ENCODE measurements at regions not wholly inside any gene's neighbourhood (a gene's known extent, or its start where the extent isn't known, plus 50 kb on each side); places are given as distances from the start of the nearest gene placed in this dataset.

GRCh38 chr16:86987746-86988670 lies 329.2 kb downstream of the C16orf95 start:
- Mint-ChIP-seq H3K9me3 (ENCODE audit: low read depth) (peaks cover 2% of the 10 kb centered on the region), H3K4me1 (ENCODE audit: low read depth) (peaks cover 14% of the 10 kb centered on the region), H3K27ac (ENCODE audit: unreplicated experiment) (no peak overlapping the region), H3K36me3 (ENCODE audit: low read depth) (no peaks in the 10 kb centered on the region), H3K4me3 (ENCODE audit: unreplicated experiment) (no peak overlapping the region), H3K27me3 (ENCODE audit: low read depth) (no peaks in the 10 kb centered on the region)
- DNase-seq (ENCODE audit: low spot score): peak; percentile 75
- TF ChIP-seq CTCF (IDR thresholded peaks at IDR 0.05): no peak

- no peak overlapping the region for H3K4me3 Mint-ChIP-seq (ENCODE audit: unreplicated experiment)
- H3K36me3 Mint-ChIP-seq (ENCODE audit: low read depth): no peaks in the 10 kb centered on the region
- TF ChIP-seq CTCF (IDR thresholded peaks at IDR 0.05): no peak
- H3K4me1 Mint-ChIP-seq (ENCODE audit: low read depth): peaks cover 17% of the 10 kb centered on the region
- peaks cover 2% of the 10 kb centered on the region for H3K9me3 Mint-ChIP-seq (ENCODE audit: low read depth)
- no peak overlapping the region for H3K27ac Mint-ChIP-seq (ENCODE audit: unreplicated experiment)
- no peaks in the 10 kb centered on the region for H3K27me3 Mint-ChIP-seq (ENCODE audit: low read depth)
- peak; percentile 85 for DNase-seq (ENCODE audit: low spot score)
These were observed 328.1 kb downstream of the C16orf95 start for GRCh38 chr16:86988920-86989696.

GRCh38 chr16:86990451-86990850 lies 326.7 kb downstream of the C16orf95 start:
- no peak for TF ChIP-seq CTCF (IDR thresholded peaks at IDR 0.05)
- Mint-ChIP-seq H3K4me1 (ENCODE audit: low read depth) (peaks cover 21% of the 10 kb centered on the region), H3K27ac (ENCODE audit: unreplicated experiment) (no peak overlapping the region), H3K9me3 (ENCODE audit: low read depth) (peaks cover 2% of the 10 kb centered on the region), H3K4me3 (ENCODE audit: unreplicated experiment) (no peak overlapping the region), H3K36me3 (ENCODE audit: low read depth) (no peaks in the 10 kb centered on the region), H3K27me3 (ENCODE audit: low read depth) (no peaks in the 10 kb centered on the region)
- no peak for DNase-seq (ENCODE audit: low spot score)

- no peak overlapping the region for H3K27ac Mint-ChIP-seq (ENCODE audit: unreplicated experiment)
- no peak for DNase-seq (ENCODE audit: low spot score)
- no peak overlapping the region for H3K4me3 Mint-ChIP-seq (ENCODE audit: unreplicated experiment)
- H3K4me1 Mint-ChIP-seq (ENCODE audit: low read depth): peaks cover 21% of the 10 kb centered on the region
- H3K9me3 Mint-ChIP-seq (ENCODE audit: low read depth): peaks cover 2% of the 10 kb centered on the region
- H3K27me3 Mint-ChIP-seq (ENCODE audit: low read depth): no peaks in the 10 kb centered on the region
- no peak for TF ChIP-seq CTCF (IDR thresholded peaks at IDR 0.05)
- H3K36me3 Mint-ChIP-seq (ENCODE audit: low read depth): no peaks in the 10 kb centered on the region
These were observed 325.5 kb downstream of the C16orf95 start for GRCh38 chr16:86991679-86992078.

GRCh38 chr16:86992587-86992986 lies 324.6 kb downstream of the C16orf95 start:
- H3K4me1 Mint-ChIP-seq (ENCODE audit: low read depth): peaks cover 21% of the 10 kb centered on the region
- TF ChIP-seq CTCF (IDR thresholded peaks at IDR 0.05): no peak
- peaks cover 2% of the 10 kb centered on the region for H3K9me3 Mint-ChIP-seq (ENCODE audit: low read depth)
- no peaks in the 10 kb centered on the region for H3K27me3 Mint-ChIP-seq (ENCODE audit: low read depth)
- H3K27ac Mint-ChIP-seq (ENCODE audit: unreplicated experiment): no peak overlapping the region
- no peaks in the 10 kb centered on the region for H3K36me3 Mint-ChIP-seq (ENCODE audit: low read depth)
- no peak for DNase-seq (ENCODE audit: low spot score)
- no peak overlapping the region for H3K4me3 Mint-ChIP-seq (ENCODE audit: unreplicated experiment)
